Ovary (tissue), 3 donors: ENCODE measurements at regions not wholly inside any gene's neighbourhood (a gene's known extent, or its start where the extent isn't known, plus 50 kb on each side); places are given as distances from the start of the nearest gene placed in this dataset.

ENCODE experiments used
- POLR2A ChIP-seq: fragments of 450-650 bp; IDR thresholded peaks from one replicate; pipeline ENCODE4 v1.6.1; 2017; ENCODE audit warnings: antibody characterized with exemption, mild to moderate bottlenecking, moderate library complexity
- TF ChIP-seq, protein P1 (sequence below), 3 donors: fragments of 450-650 bp in 2 of 3; fragments of 200-600 bp in 1 of 3; IDR thresholded peaks; one replicate each; pipeline versions ENCODE4 v1.5.1 to v1.8.0; 2016 to 2022; ENCODE audit warnings: antibody characterized with exemption in 3 of 3, mild to moderate bottlenecking in 1 of 3
- donor health status: DM: no; HTN: no; CAD: no.

DNA sequence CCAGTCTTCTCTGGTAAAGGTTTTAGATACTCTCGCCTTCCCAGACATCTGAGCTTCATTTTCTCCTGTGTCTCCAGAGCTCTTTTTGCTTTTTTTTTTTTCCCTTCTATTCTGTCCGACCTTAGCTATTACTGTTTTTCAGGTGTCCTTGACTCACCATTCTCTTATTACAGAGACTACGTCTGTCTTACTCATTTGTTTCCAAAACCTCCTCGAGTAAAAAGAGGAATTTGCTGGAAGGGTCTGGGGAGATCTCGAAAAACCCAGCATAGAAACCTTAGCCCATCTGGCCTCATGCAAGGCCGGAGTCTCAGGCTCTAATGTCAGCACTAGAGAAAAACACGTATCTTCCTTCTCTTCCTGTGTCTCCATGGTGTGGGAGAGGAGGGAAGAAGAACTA, 109.2 kb upstream of the CARMIL1 start:
- TF ChIP-seq, protein P1, sequence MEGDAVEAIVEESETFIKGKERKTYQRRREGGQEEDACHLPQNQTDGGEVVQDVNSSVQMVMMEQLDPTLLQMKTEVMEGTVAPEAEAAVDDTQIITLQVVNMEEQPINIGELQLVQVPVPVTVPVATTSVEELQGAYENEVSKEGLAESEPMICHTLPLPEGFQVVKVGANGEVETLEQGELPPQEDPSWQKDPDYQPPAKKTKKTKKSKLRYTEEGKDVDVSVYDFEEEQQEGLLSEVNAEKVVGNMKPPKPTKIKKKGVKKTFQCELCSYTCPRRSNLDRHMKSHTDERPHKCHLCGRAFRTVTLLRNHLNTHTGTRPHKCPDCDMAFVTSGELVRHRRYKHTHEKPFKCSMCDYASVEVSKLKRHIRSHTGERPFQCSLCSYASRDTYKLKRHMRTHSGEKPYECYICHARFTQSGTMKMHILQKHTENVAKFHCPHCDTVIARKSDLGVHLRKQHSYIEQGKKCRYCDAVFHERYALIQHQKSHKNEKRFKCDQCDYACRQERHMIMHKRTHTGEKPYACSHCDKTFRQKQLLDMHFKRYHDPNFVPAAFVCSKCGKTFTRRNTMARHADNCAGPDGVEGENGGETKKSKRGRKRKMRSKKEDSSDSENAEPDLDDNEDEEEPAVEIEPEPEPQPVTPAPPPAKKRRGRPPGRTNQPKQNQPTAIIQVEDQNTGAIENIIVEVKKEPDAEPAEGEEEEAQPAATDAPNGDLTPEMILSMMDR (IDR thresholded peaks at IDR 0.05), result no peak
- no peak for TF ChIP-seq POLR2A
